Keratinocyte (primary cell): ENCODE measurements at regions not wholly inside any gene's neighbourhood (a gene's known extent, or its start where the extent isn't known, plus 50 kb on each side); places are given as distances from the start of the nearest gene placed in this dataset.

Source experiments
- DNase-seq: peaks from one replicate; pipeline ENCODE4 v3.0.0-alpha.2; 2011; ENCODE audit warnings: low read depth, missing footprints, low spot score
- FAIRE-seq: peaks from 2 replicates; lab custom pipeline; 2011; peaks lifted over from hg19 to GRCh38; lab: Jason Lieb, UNC
- H2AFZ ChIP-seq: 2 replicates; pipeline ENCODE4 v1.6.0; 2012; ENCODE audit warnings: low read length, control low read depth, inconsistent platforms; ENCODE audit not compliant: control insufficient read depth
- H3K27ac ChIP-seq: 2 replicates; pipeline ENCODE4 v1.5.1; 2011; ENCODE audit warnings: low read length; ENCODE audit not compliant: control insufficient read depth, insufficient read depth
- H3K27me3 ChIP-seq: 3 replicates; pipeline ENCODE4 v1.6.0; 2011; ENCODE audit warnings: low read length; ENCODE audit not compliant: control insufficient read depth, insufficient read depth; ENCODE audit errors: extremely low read depth
- H3K36me3 ChIP-seq, 2 experiments: 2 replicates in 1 of 2; 3 replicates in 1 of 2; pipeline ENCODE4 v1.5.1; 2011; ENCODE audit warnings: low read length in 2 of 2, mild to moderate bottlenecking in 1 of 2; ENCODE audit not compliant: control insufficient read depth in 2 of 2, insufficient read depth in 2 of 2; ENCODE audit errors: extremely low read depth in 1 of 2
- H3K4me1 ChIP-seq: 3 replicates; pipeline ENCODE4 v1.5.1; 2011; ENCODE audit warnings: low read length; ENCODE audit not compliant: control insufficient read depth, insufficient read depth; ENCODE audit errors: extremely low read depth
- H3K4me2 ChIP-seq: 3 replicates; pipeline ENCODE4 v1.6.0; 2011; ENCODE audit warnings: low read depth, low read length; ENCODE audit not compliant: control insufficient read depth, insufficient read depth; ENCODE audit errors: extremely low read depth
- H3K4me3 ChIP-seq, 3 experiments: fragments of 200-600 bp in 1 of 3; sonication (generic) in 1 of 3; 2 replicates in 2 of 3; 3 replicates in 1 of 3; pipeline ENCODE4 v1.5.1; 2011 to 2016; ENCODE audit warnings: low read length in 3 of 3, mild to moderate bottlenecking in 3 of 3, control low read depth in 2 of 3, inconsistent platforms in 1 of 3, low read depth in 1 of 3, mixed read lengths in 1 of 3, mixed run types in 1 of 3, moderate library complexity in 1 of 3; ENCODE audit not compliant: control insufficient read depth in 2 of 3, insufficient read depth in 2 of 3; ENCODE audit errors: extremely low read depth in 1 of 3
- H3K79me2 ChIP-seq: 2 replicates; pipeline ENCODE4 v1.6.0; 2012; ENCODE audit warnings: low read length; ENCODE audit not compliant: control insufficient read depth, insufficient read depth
- H3K9ac ChIP-seq: 3 replicates; pipeline ENCODE4 v1.6.0; 2011; ENCODE audit warnings: low read length; ENCODE audit not compliant: control insufficient read depth, insufficient read depth; ENCODE audit errors: extremely low read depth
- H3K9me1 ChIP-seq: 3 replicates; pipeline ENCODE4 v1.6.0; 2011; ENCODE audit warnings: low read length; ENCODE audit not compliant: control insufficient read depth, insufficient read depth; ENCODE audit errors: extremely low read depth
- H3K9me3 ChIP-seq: 2 replicates; pipeline ENCODE4 v1.5.1; 2012; ENCODE audit warnings: low read depth, low read length; ENCODE audit not compliant: control insufficient read depth
- H4K20me1 ChIP-seq: 3 replicates; pipeline ENCODE4 v1.6.0; 2011; ENCODE audit warnings: low read length; ENCODE audit not compliant: control insufficient read depth, insufficient read depth; ENCODE audit errors: extremely low read depth
- CTCF ChIP-seq, 3 experiments: IDR thresholded peaks in 1 of 3; conservative IDR thresholded peaks in 1 of 3; optimal IDR thresholded peaks in 1 of 3; 2 replicates in 2 of 3; 3 replicates in 1 of 3; pipeline versions ENCODE3 to v1.5.1; 2011; ENCODE audit warnings: low read length in 3 of 3, mild to moderate bottlenecking in 3 of 3, moderate library complexity in 2 of 3, control low read depth in 1 of 3, inconsistent platforms in 1 of 3; ENCODE audit not compliant: insufficient read depth in 2 of 3; ENCODE audit errors: extremely low read depth in 1 of 3
- EZH2 ChIP-seq: IDR thresholded peaks from one replicate; pipeline ENCODE4 v1.6.1; 2012; ENCODE audit warnings: inconsistent platforms, mild to moderate bottlenecking, low read length, moderate library complexity
- dilution Hi-C: fragments of 300-500 bp; cut with MboI; formaldehyde crosslinking; loops from one replicate; pipeline ENCODE4 v1.7.0; 2020; ENCODE audit warnings: low sequenced_read_pairs; ENCODE audit not compliant: extremely low pct_ligation_motif_present

- Histone ChIP-seq H3K36me3 (no peaks in the 10 kb centered on the region), H3K27ac (no peak overlapping the region), H3K9ac (no peak overlapping the region), H3K9me3 (no peaks in the 10 kb centered on the region), H2AFZ (no peak overlapping the region), H3K4me1 (no peaks in the 10 kb centered on the region), H4K20me1 (no peaks in the 10 kb centered on the region), H3K9me1 (no peaks in the 10 kb centered on the region), H3K27me3 (no peaks in the 10 kb centered on the region), H3K79me2 (no peaks in the 10 kb centered on the region), H3K4me3 (no peak overlapping the region), H3K4me2 (no peak overlapping the region)
- dilution Hi-C loops = no loop called here
- TF ChIP-seq CTCF (optimal IDR thresholded peaks at IDR 0.05 in 1 of 3, IDR thresholded peaks at IDR 0.05 in 1 of 3, conservative IDR thresholded peaks at IDR 0.05 in 1 of 3; ENCODE audit: extremely low read depth in 1 of 3, insufficient read depth in 2 of 3, low read length in 3 of 3) = no peak
- TF ChIP-seq EZH2 = no peak
- FAIRE-seq = no peak
- no peak for DNase-seq
Measured at GRCh38 chrX:134747006-134747405, 50.0 kb downstream of the PABIR2 start.

- TF ChIP-seq EZH2 (no peak), CTCF (optimal IDR thresholded peaks at IDR 0.05 in 1 of 3, IDR thresholded peaks at IDR 0.05 in 1 of 3, conservative IDR thresholded peaks at IDR 0.05 in 1 of 3; ENCODE audit: extremely low read depth in 1 of 3, insufficient read depth in 2 of 3, low read length in 3 of 3) (no peak)
- H4K20me1 ChIP-seq = no peaks in the 10 kb centered on the region
- H3K36me3 ChIP-seq = no peaks in the 10 kb centered on the region
- no peaks in the 10 kb centered on the region for H3K27me3 ChIP-seq
- H3K9me1 ChIP-seq = no peaks in the 10 kb centered on the region
- FAIRE-seq (no peak), DNase-seq (no peak)
- H3K79me2 ChIP-seq = no peaks in the 10 kb centered on the region
- no peak overlapping the region for H3K9ac ChIP-seq
- no peak overlapping the region for H3K27ac ChIP-seq
- H3K4me2 ChIP-seq = no peak overlapping the region
- no peaks in the 10 kb centered on the region for H3K4me1 ChIP-seq
- H3K9me3 ChIP-seq = no peaks in the 10 kb centered on the region
- H2AFZ ChIP-seq = no peak overlapping the region
- H3K4me3 ChIP-seq = no peak overlapping the region
- dilution Hi-C loops = no loop called here
Measured at GRCh38 chrX:134746410-134746785, 50.6 kb downstream of the PABIR2 start.
